GM12892 (cell line): ENCODE measurements at regions not wholly inside any gene's neighbourhood (a gene's known extent, or its start where the extent isn't known, plus 50 kb on each side); places are given as distances from the start of the nearest gene placed in this dataset.

ENCODE experiments used
- POLR2A ChIP-seq: IDR thresholded peaks from 2 replicates; pipeline ENCODE4 v1.6.1; 2011; ENCODE audit warnings: low read depth, low read length, control low read depth
- POLR2AphosphoS5 ChIP-seq: IDR thresholded peaks from 2 replicates; pipeline ENCODE4 v1.6.1; 2011; ENCODE audit warnings: low read depth, low read length, control low read depth

DNA sequence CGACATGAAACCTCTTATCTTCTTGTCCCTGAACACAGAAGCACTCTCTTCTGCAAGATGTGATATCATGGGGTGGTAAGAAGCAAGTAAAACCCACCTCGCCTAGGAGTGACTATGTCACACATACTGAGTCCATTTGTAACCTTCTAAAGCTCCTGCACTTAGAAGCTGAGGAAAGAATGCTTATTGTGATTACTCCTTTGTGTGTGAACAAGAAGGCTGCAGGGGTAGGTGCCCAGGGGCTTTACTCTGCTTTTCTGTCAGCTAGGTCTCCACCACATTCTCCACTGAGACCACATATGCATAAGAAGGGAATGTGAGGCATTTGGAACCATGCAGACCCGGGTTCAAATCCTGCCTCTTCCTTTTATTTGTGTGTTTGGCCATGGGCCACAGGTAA, 144.3 kb downstream of the DMRTA2 start:
- no peak for TF ChIP-seq POLR2A
- no peak for TF ChIP-seq POLR2AphosphoS5
